Spleen (tissue), 7 donors: ENCODE measurements at regions not wholly inside any gene's neighbourhood (a gene's known extent, or its start where the extent isn't known, plus 50 kb on each side); places are given as distances from the start of the nearest gene placed in this dataset.

Experiments
- POLR2A ChIP-seq, 3 donors: fragments of 450-650 bp; IDR thresholded peaks; one replicate each; pipeline ENCODE4 v1.5.1; 2017; ENCODE audit warnings: antibody characterized with exemption in 3 of 3, mild to moderate bottlenecking in 1 of 3
- POLR2AphosphoS5 ChIP-seq, 3 donors: sonication (generic); formaldehyde crosslinking; IDR thresholded peaks; one replicate each; pipeline ENCODE4 v1.5.1; 2017; ENCODE audit warnings: antibody characterized with exemption in 3 of 3
- TF ChIP-seq, protein P1 (sequence below), 11 experiments: fragments of 200-600 bp in 7 of 11; fragments of 450-650 bp in 4 of 11; sonication (generic) in 4 of 11; IDR thresholded peaks in 8 of 11; conservative IDR thresholded peaks in 3 of 11; 1 replicate in 7 of 11; 2 replicates in 4 of 11; pipeline versions ENCODE4 v1.4.0 to v1.8.0; 2016 to 2021; ENCODE audit warnings: antibody characterized with exemption in 11 of 11, inconsistent platforms in 4 of 11, mild to moderate bottlenecking in 1 of 11
- donor health status: DM: no; HTN: no; CAD: no; lungs with moderate emphysema.
- donor health status: DM: no; HTN: no; CAD: no.
- donor health status: DM: no; HTN: no; CAD: no.

DNA sequence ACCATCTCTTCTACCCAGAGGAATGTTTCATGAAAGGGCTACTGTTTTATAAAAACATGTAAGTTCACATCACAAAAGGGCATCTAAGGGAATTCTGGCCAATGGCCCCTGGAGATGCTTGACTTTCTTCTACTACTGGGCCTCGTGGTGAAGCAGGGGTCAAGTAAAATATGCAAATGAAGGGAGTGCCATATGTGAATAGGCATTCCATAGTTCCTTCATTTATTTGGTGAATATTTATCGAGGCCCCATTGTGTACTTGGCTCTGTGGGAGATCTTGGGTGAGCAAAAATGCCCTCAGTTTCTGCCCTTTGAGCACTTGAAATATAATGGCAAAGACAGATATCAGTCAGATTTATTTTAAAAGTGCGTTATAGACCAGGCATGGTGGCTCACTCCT is 101.3 kb upstream of the CACNA2D3 start:
- TF ChIP-seq POLR2A (IDR thresholded peaks at IDR 0.05): no peak
- no peak for TF ChIP-seq POLR2AphosphoS5 (IDR thresholded peaks at IDR 0.05)
- TF ChIP-seq, protein P1, sequence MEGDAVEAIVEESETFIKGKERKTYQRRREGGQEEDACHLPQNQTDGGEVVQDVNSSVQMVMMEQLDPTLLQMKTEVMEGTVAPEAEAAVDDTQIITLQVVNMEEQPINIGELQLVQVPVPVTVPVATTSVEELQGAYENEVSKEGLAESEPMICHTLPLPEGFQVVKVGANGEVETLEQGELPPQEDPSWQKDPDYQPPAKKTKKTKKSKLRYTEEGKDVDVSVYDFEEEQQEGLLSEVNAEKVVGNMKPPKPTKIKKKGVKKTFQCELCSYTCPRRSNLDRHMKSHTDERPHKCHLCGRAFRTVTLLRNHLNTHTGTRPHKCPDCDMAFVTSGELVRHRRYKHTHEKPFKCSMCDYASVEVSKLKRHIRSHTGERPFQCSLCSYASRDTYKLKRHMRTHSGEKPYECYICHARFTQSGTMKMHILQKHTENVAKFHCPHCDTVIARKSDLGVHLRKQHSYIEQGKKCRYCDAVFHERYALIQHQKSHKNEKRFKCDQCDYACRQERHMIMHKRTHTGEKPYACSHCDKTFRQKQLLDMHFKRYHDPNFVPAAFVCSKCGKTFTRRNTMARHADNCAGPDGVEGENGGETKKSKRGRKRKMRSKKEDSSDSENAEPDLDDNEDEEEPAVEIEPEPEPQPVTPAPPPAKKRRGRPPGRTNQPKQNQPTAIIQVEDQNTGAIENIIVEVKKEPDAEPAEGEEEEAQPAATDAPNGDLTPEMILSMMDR (IDR thresholded peaks at IDR 0.05 in 8 of 11, conservative IDR thresholded peaks at IDR 0.05 in 3 of 11): no peak
